NAMALWA (cell line): ENCODE measurements at regions not wholly inside any gene's neighbourhood (a gene's known extent, or its start where the extent isn't known, plus 50 kb on each side); places are given as distances from the start of the nearest gene placed in this dataset.
"Not testable (repeated sequence)": the region's sequence is repeated elsewhere in the genome, so short reads cannot be mapped to it uniquely, and the experiment has no call there.

Source experiments
- DNase-seq: peaks from one replicate; pipeline ENCODE4 v3.0.0-alpha.2; 2015; ENCODE audit warnings: low spot score

DNA sequence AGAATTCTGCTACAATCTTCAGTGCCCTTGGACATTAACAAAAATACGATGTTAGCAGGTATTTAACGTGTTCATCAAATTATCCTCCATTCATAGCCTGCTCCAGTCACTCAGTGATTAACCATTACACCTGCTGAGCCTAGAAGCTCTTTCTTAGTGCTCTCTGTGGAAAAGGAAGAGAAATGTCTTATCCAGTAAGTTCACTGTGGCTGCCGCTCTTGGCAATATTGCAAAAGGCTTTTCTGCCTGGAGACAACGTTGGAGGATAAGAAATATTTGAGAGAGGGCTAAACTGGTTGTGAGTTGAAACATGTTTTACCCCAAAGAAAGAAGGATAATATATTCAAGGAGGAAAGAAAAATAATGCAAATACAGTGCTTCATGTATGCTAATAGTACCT, 217.4 kb upstream of the HSF2 start:
- DNase-seq, result no peak

DNA sequence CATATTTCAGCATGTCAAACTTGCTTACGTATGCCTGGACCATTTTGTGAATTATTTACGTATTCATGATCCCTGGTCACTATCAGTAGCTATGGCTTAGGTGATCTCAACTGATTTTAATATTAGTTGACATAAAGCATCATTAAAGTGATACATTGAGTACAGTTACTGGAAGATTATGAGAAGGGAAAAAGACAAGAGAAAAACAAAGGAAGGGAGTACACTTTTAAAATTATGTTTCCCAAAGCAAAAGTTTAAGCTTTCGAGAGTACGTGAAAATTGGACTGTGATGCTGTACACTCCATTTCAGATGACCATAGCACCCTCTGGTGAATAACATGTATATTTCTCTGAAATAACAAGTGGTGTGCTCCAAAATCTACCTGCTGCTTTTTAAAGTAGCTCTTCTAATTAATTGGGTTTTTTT, 215.0 kb upstream of the HSF2 start:
- peak; percentile 20 for DNase-seq

DNA sequence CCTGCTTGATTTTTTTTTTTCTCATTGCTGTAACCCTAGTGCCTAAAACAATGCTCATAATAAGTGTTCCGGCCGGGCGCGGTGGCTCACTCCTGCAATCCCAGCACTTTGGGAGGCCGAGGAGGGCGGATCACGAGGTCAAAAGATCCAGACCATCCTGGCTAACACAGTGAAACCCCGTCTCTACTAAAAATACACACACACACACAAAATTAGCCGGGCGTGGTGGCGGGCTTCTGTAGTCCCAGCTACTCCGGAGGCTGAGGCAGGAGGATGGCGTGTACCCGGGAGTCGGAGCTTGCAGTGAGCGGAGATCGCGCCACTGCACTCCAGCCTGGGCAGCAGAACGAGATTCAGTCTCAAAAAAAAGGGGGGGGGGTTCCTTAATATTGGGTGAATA, 214.0 kb upstream of the HSF2 start:
- not testable (repeated sequence) for DNase-seq

DNA sequence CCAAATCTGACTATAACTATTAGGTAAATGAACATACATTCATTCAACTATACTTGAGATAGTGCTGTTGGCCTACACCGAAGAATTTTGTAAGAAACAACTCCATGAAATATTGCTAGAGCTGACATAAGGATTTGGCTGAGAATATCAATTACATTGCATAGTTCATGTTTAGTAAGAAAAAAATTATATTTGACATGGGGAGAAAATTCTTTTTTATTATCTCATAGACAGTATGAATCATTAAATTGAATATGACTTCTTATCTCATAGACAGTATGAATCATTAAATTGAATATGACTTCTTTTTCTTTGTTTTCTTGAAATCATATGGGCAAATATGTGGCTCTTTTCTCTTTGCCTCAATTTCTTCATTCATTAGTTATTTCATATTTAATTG, 212.3 kb upstream of the HSF2 start:
- no peak for DNase-seq

DNA sequence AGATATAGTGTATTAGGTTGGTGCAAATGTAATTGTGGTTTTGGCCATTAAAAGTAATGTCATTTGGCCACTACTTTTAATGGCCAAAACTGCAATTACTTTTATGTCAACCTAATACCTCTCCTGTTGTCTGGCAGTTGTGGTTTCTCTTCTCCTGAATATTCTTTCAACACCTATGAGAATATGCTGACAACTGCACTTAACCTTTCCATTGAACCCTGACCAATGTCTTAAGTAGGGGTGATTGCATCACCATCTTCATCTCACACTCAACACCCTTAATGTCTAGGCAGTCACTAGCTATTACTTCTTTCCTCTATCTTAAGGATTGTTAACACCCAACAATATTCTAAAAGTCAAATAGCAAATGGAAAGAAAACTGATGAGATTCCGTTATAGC, 200.5 kb upstream of the HSF2 start:
- no peak for DNase-seq

DNA sequence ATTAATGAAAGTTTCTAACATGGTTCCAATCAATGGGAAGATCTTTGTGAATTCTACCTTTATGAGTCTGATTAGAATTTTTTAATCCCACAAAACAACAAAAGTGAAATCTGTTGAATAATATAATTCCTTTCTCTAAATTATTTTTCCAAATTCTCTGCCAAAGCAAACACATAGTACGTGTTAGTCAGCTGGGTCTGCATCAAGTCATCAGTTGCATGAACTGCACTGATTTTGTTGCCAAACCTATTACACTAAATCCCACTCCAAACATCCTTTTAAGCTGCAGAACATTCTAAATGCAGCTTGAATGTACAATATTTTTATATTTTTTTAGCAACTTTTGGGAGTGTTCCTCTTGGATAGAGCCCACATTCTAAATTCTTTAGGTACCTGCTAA, 199.0 kb upstream of the HSF2 start:
- DNase-seq, result no peak

DNA sequence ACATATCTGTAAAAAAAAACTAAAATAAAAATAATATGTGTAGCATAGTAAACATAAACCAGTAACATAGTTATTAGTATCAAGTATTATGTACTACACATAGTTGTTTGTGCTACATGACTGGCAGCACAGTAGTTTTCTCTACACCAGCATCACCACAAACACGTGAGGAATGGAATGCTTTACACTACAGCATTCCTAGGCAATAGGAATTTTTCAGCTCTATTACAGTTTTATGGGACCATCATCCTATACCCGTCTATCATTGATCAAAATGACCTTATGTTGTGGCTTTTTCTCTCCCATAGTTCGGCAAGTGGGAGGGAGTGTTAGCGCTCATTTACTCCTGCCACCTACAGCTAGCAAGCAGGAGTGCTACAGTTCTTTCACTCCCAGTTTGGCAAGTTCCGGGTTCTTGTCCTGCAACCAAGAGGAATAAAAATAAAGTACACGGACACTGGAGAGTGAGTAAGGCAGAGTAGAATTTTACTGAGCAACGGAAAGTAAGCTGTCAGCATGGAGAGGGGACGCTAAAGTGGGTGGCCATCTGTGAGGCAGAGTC, 196.8 kb upstream of the HSF2 start:
- DNase-seq, result no peak

DNA sequence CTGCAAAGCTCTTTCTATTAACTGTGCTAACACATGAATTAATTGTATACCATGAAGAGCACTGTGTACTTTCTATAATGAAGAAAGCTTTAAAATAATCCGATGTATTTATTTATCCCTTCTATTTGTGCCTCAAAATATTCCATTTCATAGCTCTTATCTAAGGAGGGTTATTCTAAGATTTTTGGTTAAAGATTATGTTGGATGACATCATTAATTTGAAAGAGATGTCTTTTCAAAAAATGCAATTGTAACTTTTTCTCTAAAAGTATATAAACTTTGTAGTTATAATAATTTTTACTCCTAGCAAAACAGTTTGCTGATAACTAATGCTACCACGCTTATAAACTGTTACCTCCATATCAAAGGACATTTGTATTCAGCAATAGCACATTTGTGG, 192.4 kb upstream of the HSF2 start:
- DNase-seq, result no peak

DNA sequence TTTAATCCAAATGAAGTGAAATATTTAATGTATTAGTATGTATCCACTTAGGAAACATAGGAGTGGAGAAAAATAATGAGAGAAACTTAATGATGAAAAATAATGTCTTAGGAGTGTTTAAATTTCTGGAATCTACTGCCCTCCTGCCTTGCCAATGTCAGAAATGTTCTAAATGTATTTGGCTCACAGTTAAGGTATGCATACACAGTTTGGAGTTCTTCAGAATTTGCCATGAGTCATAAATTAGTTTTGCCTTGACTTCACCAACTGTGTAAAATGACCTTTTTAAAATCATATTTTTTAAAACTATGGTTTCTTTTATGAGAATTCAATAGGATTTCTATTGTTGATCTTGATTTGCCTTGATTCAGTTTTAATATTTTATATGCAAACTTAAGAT, 191.7 kb upstream of the HSF2 start:
- no peak for DNase-seq

DNA sequence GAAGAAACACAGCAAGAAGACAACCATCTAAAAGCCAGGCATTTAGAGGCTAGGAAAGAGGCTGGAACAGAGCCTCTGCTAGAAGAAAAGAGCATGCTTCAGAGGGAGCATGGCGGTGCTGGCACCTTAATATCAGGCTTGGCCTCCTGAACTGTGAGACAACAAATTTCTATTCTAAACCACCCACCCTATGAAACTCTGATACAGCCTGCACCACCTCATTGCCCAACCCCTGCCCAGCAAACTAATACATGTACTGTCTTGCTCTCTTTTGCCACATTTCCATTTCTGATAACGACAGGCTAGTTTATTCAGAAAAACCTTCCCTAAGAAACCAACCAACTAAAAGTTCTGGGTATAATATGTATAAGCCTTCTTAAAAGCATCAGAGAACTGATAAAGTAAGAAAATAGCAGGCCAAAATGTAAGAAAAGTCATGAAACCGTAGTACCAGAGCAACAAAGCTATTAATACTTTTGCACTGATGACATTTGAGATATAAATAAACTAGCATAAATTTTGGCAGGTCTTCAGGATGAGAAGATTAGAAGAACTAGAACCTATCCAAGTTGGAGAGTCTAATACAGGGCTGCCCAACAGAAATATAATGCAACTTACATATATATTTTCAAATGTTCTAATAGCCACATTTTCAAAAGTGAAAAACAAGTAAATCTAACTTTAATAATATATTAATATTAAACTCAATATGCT, 184.7 kb upstream of the HSF2 start:
- no peak for DNase-seq

DNA sequence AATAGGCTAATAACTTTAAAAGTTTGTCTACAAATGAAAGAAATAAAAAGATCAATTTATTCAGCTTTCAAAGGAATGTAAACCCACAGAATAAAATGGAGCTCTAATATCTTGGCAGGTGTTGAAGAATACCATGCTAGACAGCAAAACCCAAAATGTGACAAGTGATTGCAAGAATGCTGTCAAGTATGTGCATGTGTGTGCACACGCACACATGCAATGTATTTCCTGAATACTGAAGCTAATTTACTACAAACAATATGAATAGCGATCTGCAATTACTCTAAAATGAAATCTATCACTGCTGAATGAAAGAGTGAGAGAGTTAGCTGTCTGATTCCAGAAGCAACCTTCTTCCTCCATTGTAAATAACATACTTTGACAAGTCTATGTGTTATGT, 179.2 kb upstream of the HSF2 start:
- no peak for DNase-seq

DNA sequence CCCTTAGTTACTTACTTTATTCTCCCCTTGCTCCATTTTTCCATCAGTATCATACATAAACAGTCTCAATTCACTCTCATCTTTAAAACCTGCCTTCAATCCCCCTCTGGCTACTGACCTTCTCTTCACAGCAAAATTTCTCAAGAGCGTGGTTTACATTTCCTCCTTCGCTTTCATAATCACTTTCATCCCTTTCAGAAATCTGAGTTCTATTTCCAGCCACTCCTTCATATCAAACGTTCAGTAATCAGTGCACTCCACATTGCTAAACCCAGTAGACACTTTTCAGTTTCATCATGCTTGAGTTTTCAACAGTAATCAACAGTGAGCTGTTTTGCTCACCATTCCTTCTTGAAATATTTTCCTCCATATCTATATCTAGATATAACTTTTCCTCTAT, 176.7 kb upstream of the HSF2 start:
- DNase-seq, result no peak

DNA sequence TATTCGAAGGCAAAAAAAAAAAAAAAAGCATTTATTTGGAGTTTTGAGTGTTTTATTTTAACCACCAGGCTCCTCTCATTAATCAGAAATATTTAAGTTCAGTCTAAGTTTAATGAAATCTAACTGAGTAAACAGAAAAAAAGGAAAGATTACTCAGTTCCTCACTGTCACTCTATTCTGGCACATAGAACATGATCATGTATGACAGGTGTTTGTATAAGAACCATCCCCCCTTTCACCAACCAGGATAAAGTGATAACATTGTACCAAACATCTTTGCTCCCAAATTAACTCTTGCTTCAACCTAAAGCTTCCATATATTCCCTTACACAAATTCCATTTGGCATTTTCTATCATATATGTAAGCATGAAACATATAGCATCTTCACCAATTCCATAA, 176.2 kb upstream of the HSF2 start:
- no peak for DNase-seq

DNA sequence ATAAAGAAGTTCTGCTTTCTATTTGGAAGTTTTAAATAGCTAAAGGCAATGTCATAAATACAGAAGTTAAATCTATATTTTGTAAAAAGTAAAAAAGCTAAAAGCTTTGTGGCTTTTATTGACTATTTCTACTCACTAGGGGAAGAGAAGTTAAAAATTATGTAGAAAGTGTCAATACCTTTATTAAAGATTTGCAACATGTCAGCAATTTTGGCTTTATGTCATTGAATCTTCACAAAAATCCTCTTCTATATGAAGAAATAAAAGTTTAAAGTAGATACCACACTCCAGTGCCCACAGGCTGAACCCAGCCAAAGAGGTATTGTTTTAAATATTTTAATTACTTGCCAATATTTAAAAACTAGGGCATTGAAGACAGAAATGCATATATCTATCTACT, 160.6 kb upstream of the HSF2 start:
- DNase-seq, result no peak

DNA sequence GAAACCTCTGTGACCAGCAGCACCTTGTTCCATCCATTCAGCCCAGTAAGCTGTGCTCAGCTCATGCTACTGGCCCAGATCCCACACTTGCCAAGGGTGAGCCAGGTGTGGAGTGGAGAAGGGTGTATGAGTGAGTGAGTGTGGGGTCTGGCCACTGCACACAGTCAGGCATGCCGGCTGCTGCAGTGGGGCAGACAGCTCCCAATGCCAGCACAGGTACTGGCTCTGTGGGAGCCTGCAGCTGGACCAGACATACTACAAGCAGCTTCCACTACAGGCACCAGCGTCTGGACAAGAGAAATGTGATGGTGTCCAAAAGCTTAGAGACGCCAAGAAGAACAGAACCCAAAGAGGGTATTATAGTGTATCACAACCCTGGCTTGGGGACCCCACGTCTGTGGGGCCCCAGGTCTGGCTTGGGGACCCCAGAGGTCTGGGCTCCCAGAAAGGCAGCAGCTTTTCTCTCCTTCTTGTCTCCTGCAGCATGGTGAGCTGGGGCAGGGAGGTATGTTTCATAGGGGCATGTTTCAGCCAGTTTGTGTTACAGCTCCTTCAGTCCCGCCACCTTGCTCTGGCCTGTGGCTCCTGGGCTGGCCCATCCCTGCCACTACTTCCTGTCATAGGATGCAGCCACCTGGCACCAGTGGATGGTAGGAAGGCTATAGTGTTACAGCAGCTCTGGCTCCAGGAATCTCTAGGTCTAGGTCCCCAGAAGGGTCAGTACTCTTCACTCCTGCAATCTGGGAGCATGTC, 152.4 kb upstream of the HSF2 start:
- no peak for DNase-seq

DNA sequence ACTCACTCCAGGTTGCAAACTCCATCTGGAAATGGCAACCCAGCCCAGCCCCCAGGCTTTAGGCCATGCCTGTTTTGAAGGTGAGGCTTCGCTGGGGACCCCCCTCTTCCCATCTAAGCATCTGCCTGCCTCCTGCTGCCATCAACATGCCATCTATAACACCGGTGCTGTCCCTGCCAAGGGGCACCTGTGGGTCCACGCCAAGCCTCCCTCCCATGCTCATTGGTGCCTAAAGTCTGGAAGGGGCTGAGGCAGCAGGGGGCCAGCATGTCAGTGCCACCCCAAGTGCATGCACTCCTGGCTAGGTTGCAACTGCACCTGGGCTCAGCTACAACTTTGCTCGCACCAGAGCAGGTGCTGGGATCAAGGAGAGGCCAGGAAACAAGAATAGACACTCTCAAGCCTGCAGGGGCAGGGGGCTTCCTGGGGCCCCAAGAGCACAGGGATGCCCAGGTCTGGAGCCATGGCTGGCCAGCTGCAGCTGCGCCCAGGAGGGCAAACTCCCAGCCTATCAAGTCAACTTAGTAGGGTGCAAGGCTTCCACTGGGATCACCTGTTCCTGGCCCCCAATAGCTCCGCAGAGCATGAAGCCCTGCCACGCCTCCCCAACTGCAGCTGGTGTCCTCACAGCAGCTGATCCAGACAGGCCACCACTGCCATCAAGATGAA, 151.3 kb upstream of the HSF2 start:
- no peak for DNase-seq

DNA sequence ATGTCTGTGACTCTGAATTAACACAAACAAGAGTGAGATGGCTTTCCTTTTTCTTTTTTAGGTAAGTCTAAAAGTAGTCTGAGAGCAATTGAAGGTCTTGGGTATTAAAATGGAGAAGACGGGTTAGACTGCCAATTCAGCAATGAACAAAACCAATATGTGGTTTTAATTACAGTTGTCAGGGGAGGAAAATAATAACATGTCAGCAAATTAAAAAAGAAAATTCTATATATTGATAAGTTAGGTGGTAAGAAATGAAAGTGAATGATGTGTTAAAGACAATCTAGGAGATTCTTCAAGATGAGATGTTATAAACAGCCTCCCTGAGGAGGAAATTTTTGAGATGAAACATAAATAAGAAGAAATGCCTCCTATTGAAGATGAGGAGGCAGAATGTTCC, 150.6 kb upstream of the HSF2 start:
- DNase-seq, result no peak

DNA sequence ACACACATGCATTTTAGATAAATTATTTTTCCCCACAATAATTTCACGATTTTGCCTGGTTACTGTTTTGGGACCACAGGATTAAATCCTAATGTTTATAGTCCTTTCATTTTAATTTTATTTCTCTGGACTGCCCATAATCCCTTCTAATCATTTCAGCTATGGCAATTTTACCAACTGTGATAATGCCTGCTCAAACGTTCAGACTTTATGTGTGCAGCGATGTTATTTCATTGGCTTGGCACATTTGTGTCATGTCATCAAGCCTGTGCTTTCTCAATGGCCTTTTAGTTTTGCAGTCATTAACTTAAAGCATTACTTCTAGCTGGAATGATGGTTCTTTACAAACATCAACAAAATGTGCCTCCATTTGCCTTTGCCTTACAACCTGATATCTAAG, 140.6 kb upstream of the HSF2 start:
- DNase-seq, result no peak

DNA sequence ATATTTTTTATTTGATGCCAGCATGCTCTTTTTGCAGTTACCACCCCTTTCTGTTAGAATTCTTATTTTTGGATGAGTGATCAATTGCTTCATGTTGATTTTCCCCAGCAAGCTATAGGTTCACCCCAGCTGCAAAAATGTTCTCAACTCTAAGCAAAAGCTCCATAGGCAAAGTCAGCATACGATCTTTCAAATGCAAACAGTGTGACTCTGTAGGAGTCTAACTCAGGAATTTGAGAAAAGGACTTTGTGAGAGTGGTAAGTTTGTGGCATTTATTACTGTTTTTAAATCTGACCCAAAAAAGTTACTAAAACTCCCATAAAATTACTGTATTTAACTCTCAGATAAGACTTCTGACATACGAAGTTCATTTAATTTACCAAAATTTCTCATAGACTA, 134.9 kb upstream of the HSF2 start:
- DNase-seq, result no peak

DNA sequence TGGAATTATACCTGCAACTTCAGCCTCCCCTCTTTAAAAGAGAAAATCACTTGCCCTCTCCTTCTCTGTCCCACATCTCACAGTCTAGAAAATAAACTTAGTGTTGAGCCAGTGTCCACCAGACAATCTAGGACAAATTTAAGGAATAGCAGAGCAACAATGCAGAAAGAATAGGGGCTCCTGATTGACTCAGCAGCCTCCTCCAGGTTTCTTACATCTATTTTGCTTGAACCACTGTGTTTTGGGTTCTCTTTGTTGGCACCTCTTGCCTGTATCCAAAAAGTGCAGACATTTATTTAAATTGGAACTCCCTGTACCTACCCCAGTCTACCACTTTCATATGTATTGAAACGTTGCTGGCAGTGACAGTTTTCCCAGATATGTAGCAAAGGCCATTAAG, 133.7 kb upstream of the HSF2 start:
- no peak for DNase-seq

DNA sequence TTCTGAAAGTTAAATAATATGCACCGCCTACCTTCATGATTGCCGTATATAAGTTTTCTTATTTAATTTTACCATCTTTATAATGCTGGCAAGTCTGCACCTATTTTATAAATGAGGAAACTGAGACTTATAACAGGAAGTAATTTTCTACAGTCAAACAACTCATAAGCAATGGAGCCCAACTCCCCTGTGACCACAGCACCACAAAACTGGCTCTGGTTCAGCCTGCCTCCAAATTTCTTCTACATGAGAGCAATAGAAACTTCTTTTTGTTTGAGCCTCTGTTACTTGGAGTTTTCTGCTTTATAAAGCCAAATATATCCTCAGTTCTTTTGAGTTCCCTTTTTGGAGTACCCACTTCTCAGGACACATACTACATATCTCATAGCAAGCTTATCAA, 131.1 kb upstream of the HSF2 start:
- DNase-seq, result no peak

DNA sequence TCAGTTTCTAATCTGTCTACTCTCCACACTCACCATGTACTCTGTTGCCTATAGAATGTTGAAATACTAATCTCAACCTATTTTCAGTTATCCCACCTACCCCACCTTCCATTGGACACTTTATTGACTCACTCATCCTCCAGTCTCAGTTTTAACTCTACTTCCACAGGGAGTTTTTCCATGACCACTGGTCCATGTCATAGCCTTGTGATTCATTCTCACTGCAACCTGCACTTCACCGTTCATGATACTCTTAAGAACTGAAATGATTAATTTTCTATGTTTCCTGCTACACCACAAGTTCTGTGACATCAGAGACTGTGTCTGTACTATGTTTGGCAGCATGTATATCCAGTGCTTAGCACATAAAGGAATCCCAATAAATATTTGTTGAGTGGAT, 122.8 kb upstream of the HSF2 start:
- DNase-seq, result no peak
